ENCODE measurements at regions not wholly inside any gene's neighbourhood (a gene's known extent, or its start where the extent isn't known, plus 50 kb on each side); places are given as distances from the start of the nearest gene placed in this dataset.
"Not testable (repeated sequence)": the region's sequence is repeated elsewhere in the genome, so short reads cannot be mapped to it uniquely, and the experiment has no call there.

DNA sequence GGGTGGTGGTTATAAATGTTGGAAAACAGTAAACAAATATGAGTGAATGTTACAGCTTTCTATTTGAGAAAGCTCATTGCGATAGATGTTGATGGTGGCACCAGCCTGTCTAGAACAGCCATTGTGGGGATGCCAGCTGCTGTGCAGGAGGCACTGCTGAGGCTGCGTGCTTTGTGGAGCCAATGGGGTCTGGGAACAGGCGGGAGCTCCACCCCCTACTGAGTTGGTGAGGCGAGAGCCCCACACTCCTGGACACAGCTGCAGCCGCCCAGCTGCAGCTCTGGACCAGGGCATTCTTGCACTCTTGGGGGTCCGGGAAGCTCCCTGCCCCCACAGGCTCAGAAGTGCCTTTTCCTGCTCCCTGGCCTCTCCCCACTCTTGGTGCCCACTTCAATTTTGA lies 1147.1 kb upstream of the LRRTM3 start:
- Histone ChIP-seq H3K4me1 (ENCODE audit: control insufficient read depth, insufficient read depth, low read length) (no peaks in the 10 kb centered on the region), H3K4me3 (ENCODE audit: low read length) (no peak overlapping the region), H3K36me3 (ENCODE audit: control insufficient read depth, insufficient read depth, low read length) (no peaks in the 10 kb centered on the region), H3K9ac (ENCODE audit: low read length) (no peak overlapping the region), H3K27me3 (ENCODE audit: control insufficient read depth, insufficient read depth, low read length) (no peaks in the 10 kb centered on the region), H3K9me3 (ENCODE audit: control insufficient read depth, low read length) (no peaks in the 10 kb centered on the region)

DNA sequence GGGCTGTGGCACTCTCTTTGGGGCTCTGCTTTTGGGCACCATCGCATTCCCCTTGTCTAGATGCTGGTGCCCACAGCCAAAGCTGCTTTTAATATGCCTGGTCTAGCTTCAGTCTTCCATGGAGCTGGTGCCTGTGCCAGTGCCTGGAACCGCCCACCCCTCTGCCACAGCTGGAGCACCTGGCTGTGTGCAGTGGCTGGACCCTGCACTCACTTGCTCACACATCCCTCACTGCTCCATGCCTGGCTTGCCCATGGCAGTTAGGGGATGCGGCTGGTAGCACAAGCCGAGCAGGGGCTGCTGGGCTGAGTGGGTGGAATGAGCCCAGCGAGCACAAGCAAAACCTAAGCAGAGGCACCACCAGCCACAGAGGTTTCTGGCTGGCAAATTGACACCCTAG lies 1145.9 kb upstream of the LRRTM3 start:
- no peak overlapping the region for H3K4me3 ChIP-seq (ENCODE audit: low read length)
- no peaks in the 10 kb centered on the region for H3K36me3 ChIP-seq (ENCODE audit: control insufficient read depth, insufficient read depth, low read length)
- H3K9ac ChIP-seq (ENCODE audit: low read length): no peak overlapping the region
- no peaks in the 10 kb centered on the region for H3K4me1 ChIP-seq (ENCODE audit: control insufficient read depth, insufficient read depth, low read length)
- no peaks in the 10 kb centered on the region for H3K27me3 ChIP-seq (ENCODE audit: control insufficient read depth, insufficient read depth, low read length)
- H3K9me3 ChIP-seq (ENCODE audit: control insufficient read depth, low read length): no peaks in the 10 kb centered on the region

DNA sequence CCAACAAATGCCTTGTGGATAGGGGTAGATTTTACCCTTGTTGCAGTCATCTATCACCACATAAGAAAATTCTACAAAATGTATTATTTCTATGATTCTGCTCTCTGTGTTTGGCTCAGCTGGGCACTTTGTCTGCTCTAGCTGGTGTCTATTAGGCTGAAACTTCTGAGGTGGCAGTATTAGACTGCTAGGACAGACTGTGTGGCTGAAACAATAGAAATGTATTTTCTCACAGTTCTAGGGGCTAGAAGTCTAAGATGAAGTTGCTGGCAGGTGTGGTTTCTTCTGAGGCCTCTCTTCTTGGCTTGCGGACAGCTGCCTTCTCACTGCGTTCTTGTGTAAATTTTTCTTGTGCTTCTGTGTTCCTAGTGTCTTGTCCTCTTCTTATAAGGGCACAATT lies 1139.6 kb upstream of the LRRTM3 start:
- Histone ChIP-seq H3K9me3 (ENCODE audit: control insufficient read depth, low read length) (no peaks in the 10 kb centered on the region), H3K9ac (ENCODE audit: low read length) (no peak overlapping the region), H3K4me3 (ENCODE audit: low read length) (no peak overlapping the region), H3K4me1 (ENCODE audit: control insufficient read depth, insufficient read depth, low read length) (no peaks in the 10 kb centered on the region), H3K27me3 (ENCODE audit: control insufficient read depth, insufficient read depth, low read length) (no peaks in the 10 kb centered on the region), H3K36me3 (ENCODE audit: control insufficient read depth, insufficient read depth, low read length) (no peaks in the 10 kb centered on the region)

DNA sequence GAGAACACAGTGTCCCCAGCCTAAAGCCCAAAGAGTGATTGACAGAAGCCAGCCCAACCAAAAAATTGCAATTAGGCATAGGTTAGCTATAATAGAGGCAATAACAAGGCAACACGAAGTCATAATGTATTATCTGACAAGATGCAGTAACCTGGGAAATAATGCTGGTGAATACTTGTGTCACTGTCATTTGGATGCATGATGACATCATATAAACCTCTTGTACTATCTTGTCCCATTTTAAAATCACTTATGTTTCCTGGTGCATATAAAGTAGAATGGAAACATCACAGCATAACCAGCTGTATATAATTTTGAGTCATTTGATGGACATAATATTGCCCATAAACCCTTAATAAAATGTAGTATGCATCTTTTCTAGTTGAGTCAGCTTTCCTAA lies 1138.3 kb upstream of the LRRTM3 start:
- Histone ChIP-seq H3K4me1 (ENCODE audit: control insufficient read depth, insufficient read depth, low read length) (no peaks in the 10 kb centered on the region), H3K27me3 (ENCODE audit: control insufficient read depth, insufficient read depth, low read length) (no peaks in the 10 kb centered on the region), H3K9me3 (ENCODE audit: control insufficient read depth, low read length) (no peaks in the 10 kb centered on the region), H3K36me3 (ENCODE audit: control insufficient read depth, insufficient read depth, low read length) (no peaks in the 10 kb centered on the region), H3K4me3 (ENCODE audit: low read length) (no peak overlapping the region), H3K9ac (ENCODE audit: low read length) (no peak overlapping the region)

DNA sequence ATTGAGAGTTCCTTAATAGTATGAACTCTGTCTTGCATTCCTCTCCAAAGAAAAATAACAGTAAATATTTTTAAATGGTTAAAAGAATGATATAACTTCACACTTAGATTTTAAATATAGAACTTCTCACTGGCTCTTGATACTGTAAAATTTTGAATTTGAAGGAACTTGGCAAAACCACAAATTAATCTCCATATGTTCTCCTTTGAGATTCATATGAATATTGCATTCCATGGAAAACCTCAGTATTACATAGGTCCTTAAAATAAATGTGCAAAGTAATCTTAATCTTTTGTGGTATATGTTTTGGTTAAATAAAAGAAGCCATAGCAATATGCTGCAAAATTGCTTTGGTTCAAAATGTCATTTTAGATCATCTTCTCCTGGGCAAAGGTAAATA lies 1137.6 kb upstream of the LRRTM3 start:
- H3K27me3 ChIP-seq (ENCODE audit: control insufficient read depth, insufficient read depth, low read length): no peaks in the 10 kb centered on the region
- H3K9ac ChIP-seq (ENCODE audit: low read length): no peak overlapping the region
- H3K4me1 ChIP-seq (ENCODE audit: control insufficient read depth, insufficient read depth, low read length): no peaks in the 10 kb centered on the region
- no peak overlapping the region for H3K4me3 ChIP-seq (ENCODE audit: low read length)
- no peaks in the 10 kb centered on the region for H3K36me3 ChIP-seq (ENCODE audit: control insufficient read depth, insufficient read depth, low read length)
- no peaks in the 10 kb centered on the region for H3K9me3 ChIP-seq (ENCODE audit: control insufficient read depth, low read length)

DNA sequence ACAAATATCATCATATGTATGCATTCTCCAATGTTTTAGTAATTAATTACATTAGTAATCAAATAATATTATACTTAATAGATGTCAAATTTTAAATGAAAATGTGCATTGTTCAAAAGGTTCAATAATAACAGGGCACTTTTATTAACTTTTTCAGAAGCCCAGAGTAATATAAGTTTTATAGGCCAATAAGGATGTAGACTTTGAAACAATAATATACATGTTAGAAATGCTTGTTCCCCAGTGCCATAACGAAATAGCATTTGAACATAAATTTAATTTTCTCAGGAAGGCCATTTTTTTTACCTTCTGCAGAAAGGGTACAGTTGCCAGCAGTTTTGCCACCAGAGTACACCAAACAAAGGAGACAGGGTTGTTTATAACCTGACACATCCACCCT lies 1133.9 kb upstream of the LRRTM3 start:
- peaks cover 12% of the 10 kb centered on the region for H3K4me1 ChIP-seq (ENCODE audit: control insufficient read depth, insufficient read depth, low read length)
- no peak overlapping the region for H3K4me3 ChIP-seq (ENCODE audit: low read length)
- no peaks in the 10 kb centered on the region for H3K36me3 ChIP-seq (ENCODE audit: control insufficient read depth, insufficient read depth, low read length)
- H3K9ac ChIP-seq (ENCODE audit: low read length): no peak overlapping the region
- no peaks in the 10 kb centered on the region for H3K27me3 ChIP-seq (ENCODE audit: control insufficient read depth, insufficient read depth, low read length)
- H3K9me3 ChIP-seq (ENCODE audit: control insufficient read depth, low read length): no peaks in the 10 kb centered on the region

DNA sequence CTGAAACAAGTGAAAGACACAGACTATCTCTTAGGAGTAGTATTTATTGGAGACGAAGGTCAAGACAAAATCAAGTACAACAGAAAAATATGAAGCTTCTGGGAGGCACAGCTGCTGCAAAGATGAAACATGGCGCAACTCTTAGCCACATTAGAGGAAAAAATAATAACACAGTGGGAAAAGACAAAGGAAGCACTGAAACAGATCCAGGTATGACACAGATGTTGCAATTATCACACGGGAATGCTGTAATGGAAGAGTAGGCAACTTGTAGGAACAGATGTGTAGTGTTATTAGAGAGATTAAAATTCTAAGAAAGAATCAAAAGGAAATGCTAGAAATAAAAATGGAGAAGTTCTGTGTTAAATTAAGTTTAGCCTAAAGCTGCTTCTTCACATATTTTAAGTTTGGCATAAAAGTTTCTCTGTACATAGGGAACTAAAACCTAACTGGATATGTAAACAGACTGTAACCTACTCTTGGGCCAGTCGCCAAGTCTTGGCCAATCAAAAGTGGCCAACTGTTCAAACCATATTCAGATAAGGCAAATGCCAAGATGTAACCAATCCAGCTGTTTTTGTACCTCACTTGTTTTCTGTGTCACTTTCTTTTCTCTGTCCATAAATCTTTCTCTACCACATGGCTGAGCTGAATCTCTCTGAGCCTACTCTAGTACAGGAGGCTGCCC lies 1132.0 kb upstream of the LRRTM3 start:
- H3K4me1 ChIP-seq (ENCODE audit: control insufficient read depth, insufficient read depth, low read length): peaks cover 12% of the 10 kb centered on the region
- H3K9ac ChIP-seq (ENCODE audit: low read length): no peak overlapping the region
- no peaks in the 10 kb centered on the region for H3K27me3 ChIP-seq (ENCODE audit: control insufficient read depth, insufficient read depth, low read length)
- H3K36me3 ChIP-seq (ENCODE audit: control insufficient read depth, insufficient read depth, low read length): no peaks in the 10 kb centered on the region
- no peak overlapping the region for H3K4me3 ChIP-seq (ENCODE audit: low read length)
- H3K9me3 ChIP-seq (ENCODE audit: control insufficient read depth, low read length): no peaks in the 10 kb centered on the region

DNA sequence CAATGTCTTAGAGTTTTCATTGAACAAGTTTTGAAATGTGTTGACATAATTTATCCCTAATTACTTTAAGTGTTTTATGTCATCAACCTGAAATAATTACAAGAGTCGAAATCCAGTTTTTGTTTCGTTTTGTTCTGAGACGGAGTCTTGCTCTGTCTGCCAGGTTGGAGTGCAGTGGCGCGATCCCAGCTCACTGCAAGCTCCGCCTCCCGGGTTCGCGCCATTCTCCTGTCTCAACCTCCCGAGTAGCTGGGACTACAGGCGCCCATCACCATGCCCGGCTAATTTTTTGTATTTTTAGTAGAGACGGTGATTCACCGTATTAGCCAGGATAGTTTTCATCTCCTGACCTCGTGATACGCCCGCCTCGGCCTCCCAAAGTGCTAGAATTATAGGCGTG lies 1131.0 kb upstream of the LRRTM3 start:
- not testable (repeated sequence) for H3K9ac ChIP-seq (ENCODE audit: low read length); H3K36me3 ChIP-seq (ENCODE audit: control insufficient read depth, insufficient read depth, low read length); H3K4me3 ChIP-seq (ENCODE audit: low read length); H3K27me3 ChIP-seq (ENCODE audit: control insufficient read depth, insufficient read depth, low read length); H3K9me3 ChIP-seq (ENCODE audit: control insufficient read depth, low read length)
- peaks cover 12% of the 10 kb centered on the region for H3K4me1 ChIP-seq (ENCODE audit: control insufficient read depth, insufficient read depth, low read length)

DNA sequence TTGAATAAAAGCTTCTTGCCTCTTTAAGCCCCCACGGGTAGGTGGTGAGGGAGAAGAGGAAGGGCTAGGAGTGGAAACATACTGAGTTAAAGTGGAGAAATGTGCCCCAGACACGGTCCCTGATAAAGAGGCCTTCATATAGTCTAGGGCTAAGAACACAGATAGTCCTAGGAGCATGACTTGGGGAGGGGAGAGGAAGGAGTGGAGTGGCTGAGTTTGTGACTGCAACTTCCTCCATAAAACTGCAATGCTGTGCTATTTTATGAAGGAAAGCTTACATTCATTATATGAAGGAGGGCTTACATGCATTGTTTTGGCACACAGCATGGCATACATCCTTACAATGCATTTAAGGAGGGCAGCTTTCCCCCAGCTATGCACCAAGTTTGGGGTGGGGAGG lies 1129.4 kb upstream of the LRRTM3 start:
- no peaks in the 10 kb centered on the region for H3K36me3 ChIP-seq (ENCODE audit: control insufficient read depth, insufficient read depth, low read length)
- H3K4me1 ChIP-seq (ENCODE audit: control insufficient read depth, insufficient read depth, low read length): peaks cover 12% of the 10 kb centered on the region
- H3K9ac ChIP-seq (ENCODE audit: low read length): no peak overlapping the region
- no peaks in the 10 kb centered on the region for H3K27me3 ChIP-seq (ENCODE audit: control insufficient read depth, insufficient read depth, low read length)
- no peak overlapping the region for H3K4me3 ChIP-seq (ENCODE audit: low read length)
- H3K9me3 ChIP-seq (ENCODE audit: control insufficient read depth, low read length): no peaks in the 10 kb centered on the region

DNA sequence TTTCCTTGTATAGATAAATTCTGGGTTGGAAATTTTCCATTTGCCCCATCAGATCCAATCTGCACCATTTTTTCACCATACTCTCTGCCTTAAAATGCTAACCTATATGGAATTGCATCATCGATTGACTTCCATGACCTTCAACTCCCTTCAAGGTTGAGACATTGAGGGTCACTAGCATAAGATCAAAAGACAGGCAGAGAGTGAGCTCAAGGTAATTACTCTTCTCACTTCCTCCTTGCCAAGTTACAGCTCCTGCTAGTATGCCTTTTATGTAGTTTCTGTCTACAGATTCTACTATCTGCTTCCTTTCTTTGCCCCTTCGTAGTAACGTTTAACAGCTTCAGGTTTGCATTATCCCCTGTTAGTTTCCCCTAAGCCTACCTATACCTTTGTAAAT lies 1127.7 kb upstream of the LRRTM3 start:
- Histone ChIP-seq H3K4me3 (ENCODE audit: low read length) (no peak overlapping the region), H3K27me3 (ENCODE audit: control insufficient read depth, insufficient read depth, low read length) (no peaks in the 10 kb centered on the region), H3K4me1 (ENCODE audit: control insufficient read depth, insufficient read depth, low read length) (peaks cover 12% of the 10 kb centered on the region), H3K9ac (ENCODE audit: low read length) (no peak overlapping the region), H3K36me3 (ENCODE audit: control insufficient read depth, insufficient read depth, low read length) (no peaks in the 10 kb centered on the region), H3K9me3 (ENCODE audit: control insufficient read depth, low read length) (no peaks in the 10 kb centered on the region)

DNA sequence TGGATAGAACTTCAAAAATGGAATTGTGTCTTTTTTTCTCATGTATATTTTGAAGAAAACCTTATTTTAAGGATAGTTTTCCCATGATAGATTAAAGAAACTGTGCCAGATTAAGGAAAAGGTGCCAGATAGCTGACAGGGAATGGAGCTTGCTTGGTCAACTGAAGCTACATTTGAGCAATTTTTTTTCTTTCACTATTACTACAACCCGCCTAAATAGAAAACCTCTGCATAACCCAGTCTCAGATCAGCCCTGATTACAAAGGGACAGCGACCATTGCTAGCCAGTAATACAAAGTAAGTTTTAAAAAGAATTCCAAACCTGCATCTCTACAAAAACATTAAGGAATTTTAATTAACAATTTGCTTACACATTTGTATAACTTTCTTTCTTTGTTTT lies 1123.4 kb upstream of the LRRTM3 start:
- Histone ChIP-seq H3K4me3 (ENCODE audit: low read length) (no peak overlapping the region), H3K27me3 (ENCODE audit: control insufficient read depth, insufficient read depth, low read length) (no peaks in the 10 kb centered on the region), H3K36me3 (ENCODE audit: control insufficient read depth, insufficient read depth, low read length) (no peaks in the 10 kb centered on the region), H3K9me3 (ENCODE audit: control insufficient read depth, low read length) (no peaks in the 10 kb centered on the region), H3K4me1 (ENCODE audit: control insufficient read depth, insufficient read depth, low read length) (no peaks in the 10 kb centered on the region), H3K9ac (ENCODE audit: low read length) (no peak overlapping the region)

DNA sequence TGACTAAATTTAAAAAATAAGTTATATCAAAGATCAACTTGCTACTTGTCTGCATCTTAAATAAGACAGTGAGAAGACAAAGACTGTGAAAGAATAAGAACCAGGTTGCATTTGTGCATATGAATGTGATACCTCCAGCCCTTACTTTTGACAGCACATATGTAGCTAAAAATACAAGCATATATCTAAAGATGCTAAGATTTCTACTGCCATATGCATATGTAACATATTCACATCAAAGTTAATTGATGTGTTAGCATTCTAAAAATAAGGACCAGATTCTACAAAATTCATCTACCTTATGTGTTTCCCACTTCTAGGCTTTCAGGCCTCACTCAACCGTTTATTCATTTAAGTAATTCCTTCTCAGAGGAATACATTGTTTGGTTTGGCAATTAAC lies 1120.3 kb upstream of the LRRTM3 start:
- Histone ChIP-seq H3K9ac (ENCODE audit: low read length) (no peak overlapping the region), H3K36me3 (ENCODE audit: control insufficient read depth, insufficient read depth, low read length) (no peaks in the 10 kb centered on the region), H3K9me3 (ENCODE audit: control insufficient read depth, low read length) (no peaks in the 10 kb centered on the region), H3K27me3 (ENCODE audit: control insufficient read depth, insufficient read depth, low read length) (no peaks in the 10 kb centered on the region), H3K4me1 (ENCODE audit: control insufficient read depth, insufficient read depth, low read length) (no peaks in the 10 kb centered on the region), H3K4me3 (ENCODE audit: low read length) (no peak overlapping the region)

DNA sequence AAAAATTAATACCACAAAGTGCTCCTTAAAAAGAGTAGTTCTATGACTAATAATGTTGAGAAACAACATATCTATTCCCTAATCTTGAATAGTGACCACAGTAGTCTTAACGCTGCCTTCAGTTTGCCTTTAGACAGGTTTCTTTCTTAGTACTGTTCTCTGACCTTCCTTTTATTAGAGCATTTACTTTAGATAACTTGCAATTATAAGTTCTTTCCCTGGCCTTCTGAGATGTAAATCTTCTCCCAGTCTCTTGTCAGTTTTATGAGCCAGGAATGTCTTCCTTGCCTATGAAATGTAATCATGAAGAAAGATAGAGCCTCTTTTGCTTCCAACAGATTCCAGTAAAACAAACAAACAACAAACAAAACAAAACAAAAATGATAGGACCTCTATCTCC lies 1119.8 kb upstream of the LRRTM3 start:
- no peak overlapping the region for H3K4me3 ChIP-seq (ENCODE audit: low read length)
- H3K27me3 ChIP-seq (ENCODE audit: control insufficient read depth, insufficient read depth, low read length): no peaks in the 10 kb centered on the region
- no peak overlapping the region for H3K9ac ChIP-seq (ENCODE audit: low read length)
- no peaks in the 10 kb centered on the region for H3K9me3 ChIP-seq (ENCODE audit: control insufficient read depth, low read length)
- H3K4me1 ChIP-seq (ENCODE audit: control insufficient read depth, insufficient read depth, low read length): no peaks in the 10 kb centered on the region
- no peaks in the 10 kb centered on the region for H3K36me3 ChIP-seq (ENCODE audit: control insufficient read depth, insufficient read depth, low read length)

Measured in mucosa of stomach (tissue), 1 donor.